HCT116 (cell line): ENCODE measurements at regions not wholly inside any gene's neighbourhood (a gene's known extent, or its start where the extent isn't known, plus 50 kb on each side); places are given as distances from the start of the nearest gene placed in this dataset.

Experiments used
- ATAC-seq: fragments of 200-7000 bp; cut with Tn5 transposase; 2 replicates; pipeline ENCODE4 v1.9.1; 2020; ENCODE audit warnings: mild to moderate bottlenecking, moderate library complexity
- BruUV-seq: library from RNA; stranded (reverse); fragments of 400-500 nt; replicated peaks from 2 replicates; lab custom pipeline; 2021; lab: Mats Ljungman, UMichigan
- CTCF ChIA-PET: fragments of 300-600 bp; sonication (Branson Sonifier 250); formaldehyde crosslinking; loops from one replicate; lab custom pipeline; 2021; ENCODE audit warnings: antibody characterized with exemption; lab: Charles Lee
- POLR2A ChIA-PET: fragments of 300-600, 350-600 bp; sonication (Branson Sonifier 250); formaldehyde crosslinking; loops from one replicate; lab custom pipeline; 2021; ENCODE audit warnings: antibody characterized with exemption; lab: Charles Lee
- RAD21 ChIA-PET, 2 experiments: fragments of 300-600 bp; sonication (Branson Sonifier 250); formaldehyde crosslinking; loops; one replicate each; lab custom pipeline; 2023; ENCODE audit warnings: low total read pairs in 2 of 2; ENCODE audit not compliant: uncharacterized antibody in 2 of 2, unreplicated experiment in 2 of 2, low non-redundant PET in 1 of 2; lab: Charles Lee
- DNase-seq: peaks from one replicate; pipeline ENCODE4 v3.0.0-alpha.2; 2010; ENCODE audit warnings: low read depth, low spot score
- H2AFZ ChIP-seq: fragments of 200-600 bp; shearing (Covaris generic), sonication (generic); 2 replicates; pipeline ENCODE4 v1.6.1; 2017; ENCODE audit warnings: low read depth, mixed run types, mixed read lengths, antibody characterized with exemption, low read length; ENCODE audit not compliant: poor library complexity, severe bottlenecking
- H3K27ac ChIP-seq: 2 replicates; pipeline ENCODE4 v1.5.1; 2012; ENCODE audit warnings: low read depth, low read length
- H3K27me3 ChIP-seq: fragments of 200-600 bp; sonication (generic); 2 replicates; pipeline ENCODE4 v1.6.1; 2016; ENCODE audit warnings: mixed run types, low read length, mixed read lengths; ENCODE audit not compliant: insufficient read depth
- H3K36me3 ChIP-seq, 2 experiments: fragments of 200-500 bp in 1 of 2; fragments of 200-600 bp in 1 of 2; sonication (Bioruptor generic) in 1 of 2; sonication (generic) in 1 of 2; 2 replicates each; pipeline versions ENCODE4 v1.5.1 to v1.6.1; 2014 to 2016; ENCODE audit warnings: low read length in 2 of 2, inconsistent platforms in 1 of 2, mixed read lengths in 1 of 2, mixed run types in 1 of 2; ENCODE audit not compliant: insufficient read depth in 2 of 2, control insufficient read depth in 1 of 2
- H3K4me1 ChIP-seq, 2 experiments: fragments of 200-600 bp in 1 of 2; sonication (generic) in 1 of 2; 2 replicates each; pipeline versions ENCODE4 v1.5.1 to v1.6.1; 2012 to 2017; ENCODE audit warnings: low read length in 2 of 2, inconsistent platforms in 1 of 2, mild to moderate bottlenecking in 1 of 2, mixed read lengths in 1 of 2, mixed run types in 1 of 2, moderate library complexity in 1 of 2; ENCODE audit not compliant: insufficient read depth in 2 of 2, control insufficient read depth in 1 of 2
- H3K4me2 ChIP-seq: fragments of 200-600 bp; sonication (generic); 2 replicates; pipeline ENCODE4 v1.6.1; 2017; ENCODE audit warnings: mixed run types, low read length, mixed read lengths
- H3K4me3 ChIP-seq, 2 experiments: fragments of 200-600 bp in 1 of 2; sonication (generic) in 1 of 2; replicated peaks in 1 of 2; 2 replicates each; pipeline ENCODE4 v1.5.1; 2011 to 2016; ENCODE audit warnings: low read length in 2 of 2, control low read depth in 1 of 2, low read depth in 1 of 2, mild to moderate bottlenecking in 1 of 2, mixed read lengths in 1 of 2, mixed run types in 1 of 2
- H3K79me2 ChIP-seq: fragments of 200-600 bp; sonication (generic); 2 replicates; pipeline ENCODE4 v1.6.1; 2017; ENCODE audit warnings: mild to moderate bottlenecking, mixed run types, low read length, moderate library complexity, mixed read lengths; ENCODE audit not compliant: insufficient read depth
- H3K9ac ChIP-seq: fragments of 200-600 bp; sonication (generic); 2 replicates; pipeline ENCODE4 v1.6.1; 2016; ENCODE audit warnings: low read length, mixed read lengths
- H3K9me2 ChIP-seq: fragments of 200-600 bp; sonication (generic), shearing (Covaris generic); 2 replicates; pipeline ENCODE4 v1.6.1; 2017; ENCODE audit warnings: mixed run types, mild to moderate bottlenecking, moderate library complexity; ENCODE audit not compliant: insufficient read depth
- H3K9me3 ChIP-seq, 2 experiments: fragments of 200-500 bp in 1 of 2; fragments of 200-600 bp in 1 of 2; sonication (Bioruptor generic) in 1 of 2; sonication (generic) in 1 of 2; 2 replicates each; pipeline ENCODE4 v1.6.1; 2014 to 2017; ENCODE audit warnings: low read length in 2 of 2, mixed read lengths in 2 of 2, inconsistent platforms in 1 of 2, low read depth in 1 of 2, mild to moderate bottlenecking in 1 of 2, mixed run types in 1 of 2, moderate library complexity in 1 of 2; ENCODE audit not compliant: control insufficient read depth in 1 of 2, insufficient read depth in 1 of 2
- H4K20me1 ChIP-seq: fragments of 200-600 bp; sonication (generic), shearing (Covaris generic); 2 replicates; pipeline ENCODE4 v1.6.1; 2017; ENCODE audit warnings: mixed run types, mild to moderate bottlenecking, moderate library complexity; ENCODE audit not compliant: insufficient read depth
- CEBPB ChIP-seq: IDR thresholded peaks from 2 replicates; pipeline ENCODE4 v1.6.1; 2012; ENCODE audit warnings: low read depth
- EGR1 ChIP-seq: IDR thresholded peaks from 2 replicates; pipeline ENCODE4 v1.6.1; 2012; ENCODE audit warnings: low read depth
- FOSL1 ChIP-seq: IDR thresholded peaks from 2 replicates; pipeline ENCODE4 v1.6.1; 2012; ENCODE audit warnings: low read depth
- POLR2AphosphoS5 ChIP-seq: IDR thresholded peaks from 2 replicates; pipeline ENCODE4 v1.6.1; 2011; ENCODE audit warnings: mild to moderate bottlenecking, low read depth, low read length, moderate library complexity
- RAD21 ChIP-seq: IDR thresholded peaks from 2 replicates; pipeline ENCODE4 v1.6.1; 2012; ENCODE audit warnings: low read depth, mild to moderate bottlenecking
- YY1 ChIP-seq: IDR thresholded peaks from 2 replicates; pipeline ENCODE4 v1.6.1; 2011; ENCODE audit warnings: low read length, low read depth, moderate library complexity, mild to moderate bottlenecking; ENCODE audit not compliant: insufficient replicate concordance; ENCODE audit errors: extremely low read depth
- ZFX ChIP-seq: fragments of 450-650 bp; IDR thresholded peaks from 2 replicates; pipeline ENCODE4 v1.6.1; 2017
- intact Hi-C: fragments of 100-400 bp; cut with micrococcal nuclease; formaldehyde crosslinking; loops from 2 replicates; pipeline ENCODE4 v1.10.0; 2022
- TF ChIP-seq, protein P1 (sequence below): IDR thresholded peaks from 2 replicates; pipeline ENCODE4 v1.6.1; 2012; ENCODE audit warnings: low read depth

DNA sequence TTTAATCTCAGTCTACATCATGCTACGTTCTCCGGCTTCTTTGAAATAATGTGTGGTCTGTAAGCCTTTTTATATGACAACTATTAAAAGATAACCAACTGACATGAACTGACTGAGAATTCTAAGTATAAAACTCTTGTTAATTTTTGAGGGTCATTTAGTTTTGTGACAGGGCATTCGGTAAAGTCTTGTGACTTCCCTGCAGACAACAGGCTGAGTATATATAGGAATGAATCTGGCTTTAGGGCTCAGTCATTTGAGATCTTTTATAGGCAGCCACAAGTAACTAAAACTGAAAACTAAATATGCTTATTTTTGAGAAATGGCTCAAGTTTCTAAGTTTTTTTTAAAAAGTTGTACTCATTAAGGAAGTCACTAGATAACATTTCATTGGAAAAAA, 62.5 kb upstream of the SCIN start:
- TF ChIP-seq POLR2AphosphoS5 (no peak), YY1 (no peak), RAD21 (no peak), CEBPB (no peak)
- intact Hi-C loops, result no loop called here
- CTCF ChIA-PET, result no interaction called here

DNA sequence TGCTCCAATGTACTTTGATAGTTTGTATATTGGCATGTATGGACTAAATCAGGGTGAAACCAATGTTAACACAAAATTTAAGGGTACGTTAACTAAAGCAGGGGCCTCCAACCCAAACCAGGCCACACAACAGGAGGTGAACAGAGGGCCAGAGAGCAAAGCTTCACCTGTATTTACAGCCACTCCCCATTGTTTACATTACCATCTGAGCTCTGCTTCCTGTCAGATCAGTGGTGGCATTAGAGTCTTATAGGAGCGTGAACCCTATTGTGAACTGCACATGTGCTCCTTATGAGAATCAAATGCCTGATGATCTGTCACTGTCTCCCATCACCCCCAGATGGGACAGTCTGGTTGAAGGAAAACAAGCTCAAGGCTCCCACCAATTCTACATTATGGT, 62.0 kb upstream of the SCIN start:
- ChIA-PET CTCF (no interaction called here), RAD21 (no interaction called here), POLR2A (no interaction called here)
- H3K4me2 ChIP-seq, result no peak overlapping the region
- H2AFZ ChIP-seq, result no peak overlapping the region
- H3K36me3 ChIP-seq, result no peaks in the 10 kb centered on the region
- intact Hi-C loops, result no loop called here
- no peaks in the 10 kb centered on the region for H3K27me3 ChIP-seq
- H3K27ac ChIP-seq, result no peak overlapping the region
- H3K79me2 ChIP-seq, result no peaks in the 10 kb centered on the region
- ATAC-seq (no peak), DNase-seq (no peak)
- no peaks in the 10 kb centered on the region for H3K4me1 ChIP-seq
- TF ChIP-seq ZFX, result no peak
- no peak for TF ChIP-seq FOSL1
- TF ChIP-seq, protein P1, sequence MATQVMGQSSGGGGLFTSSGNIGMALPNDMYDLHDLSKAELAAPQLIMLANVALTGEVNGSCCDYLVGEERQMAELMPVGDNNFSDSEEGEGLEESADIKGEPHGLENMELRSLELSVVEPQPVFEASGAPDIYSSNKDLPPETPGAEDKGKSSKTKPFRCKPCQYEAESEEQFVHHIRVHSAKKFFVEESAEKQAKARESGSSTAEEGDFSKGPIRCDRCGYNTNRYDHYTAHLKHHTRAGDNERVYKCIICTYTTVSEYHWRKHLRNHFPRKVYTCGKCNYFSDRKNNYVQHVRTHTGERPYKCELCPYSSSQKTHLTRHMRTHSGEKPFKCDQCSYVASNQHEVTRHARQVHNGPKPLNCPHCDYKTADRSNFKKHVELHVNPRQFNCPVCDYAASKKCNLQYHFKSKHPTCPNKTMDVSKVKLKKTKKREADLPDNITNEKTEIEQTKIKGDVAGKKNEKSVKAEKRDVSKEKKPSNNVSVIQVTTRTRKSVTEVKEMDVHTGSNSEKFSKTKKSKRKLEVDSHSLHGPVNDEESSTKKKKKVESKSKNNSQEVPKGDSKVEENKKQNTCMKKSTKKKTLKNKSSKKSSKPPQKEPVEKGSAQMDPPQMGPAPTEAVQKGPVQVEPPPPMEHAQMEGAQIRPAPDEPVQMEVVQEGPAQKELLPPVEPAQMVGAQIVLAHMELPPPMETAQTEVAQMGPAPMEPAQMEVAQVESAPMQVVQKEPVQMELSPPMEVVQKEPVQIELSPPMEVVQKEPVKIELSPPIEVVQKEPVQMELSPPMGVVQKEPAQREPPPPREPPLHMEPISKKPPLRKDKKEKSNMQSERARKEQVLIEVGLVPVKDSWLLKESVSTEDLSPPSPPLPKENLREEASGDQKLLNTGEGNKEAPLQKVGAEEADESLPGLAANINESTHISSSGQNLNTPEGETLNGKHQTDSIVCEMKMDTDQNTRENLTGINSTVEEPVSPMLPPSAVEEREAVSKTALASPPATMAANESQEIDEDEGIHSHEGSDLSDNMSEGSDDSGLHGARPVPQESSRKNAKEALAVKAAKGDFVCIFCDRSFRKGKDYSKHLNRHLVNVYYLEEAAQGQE, result no peak
- TF ChIP-seq RAD21, result no peak
- TF ChIP-seq CEBPB, result no peak
- TF ChIP-seq EGR1, result no peak
- TF ChIP-seq POLR2AphosphoS5, result no peak
- no peaks in the 10 kb centered on the region for H3K9me3 ChIP-seq
- no peak overlapping the region for H3K9ac ChIP-seq
- H4K20me1 ChIP-seq, result no peaks in the 10 kb centered on the region
- no TSS peak for BruUV-seq
- H3K9me2 ChIP-seq, result no peaks in the 10 kb centered on the region; the same call in 1 of the 2 replicates
- H3K4me3 ChIP-seq, result no peak overlapping the region

More for the DNA sequence above, 62.5 kb upstream of the SCIN start:
- POLR2A ChIA-PET, result no interaction called here
- H3K27ac ChIP-seq, result no peak overlapping the region
- ATAC-seq (no peak), DNase-seq (no peak)
- no peak overlapping the region for H3K9ac ChIP-seq
- H4K20me1 ChIP-seq, result no peaks in the 10 kb centered on the region
- no peaks in the 10 kb centered on the region for H3K79me2 ChIP-seq
- no peak overlapping the region for H3K4me3 ChIP-seq
- no peak overlapping the region for H3K4me2 ChIP-seq
- no peaks in the 10 kb centered on the region for H3K4me1 ChIP-seq
- no peaks in the 10 kb centered on the region for H3K36me3 ChIP-seq
- no peaks in the 10 kb centered on the region for H3K27me3 ChIP-seq
- RAD21 ChIA-PET, result no interaction called here
- H3K9me2 ChIP-seq, result no peaks in the 10 kb centered on the region; the same call in 1 of the 2 replicates
- no peaks in the 10 kb centered on the region for H3K9me3 ChIP-seq
- no peak overlapping the region for H2AFZ ChIP-seq
- no TSS peak for BruUV-seq
